ENCODE measurements at regions not wholly inside any gene's neighbourhood (a gene's known extent, or its start where the extent isn't known, plus 50 kb on each side); places are given as distances from the start of the nearest gene placed in this dataset.
"Not testable (repeated sequence)": the region's sequence is repeated elsewhere in the genome, so short reads cannot be mapped to it uniquely, and the experiment has no call there.

DNA sequence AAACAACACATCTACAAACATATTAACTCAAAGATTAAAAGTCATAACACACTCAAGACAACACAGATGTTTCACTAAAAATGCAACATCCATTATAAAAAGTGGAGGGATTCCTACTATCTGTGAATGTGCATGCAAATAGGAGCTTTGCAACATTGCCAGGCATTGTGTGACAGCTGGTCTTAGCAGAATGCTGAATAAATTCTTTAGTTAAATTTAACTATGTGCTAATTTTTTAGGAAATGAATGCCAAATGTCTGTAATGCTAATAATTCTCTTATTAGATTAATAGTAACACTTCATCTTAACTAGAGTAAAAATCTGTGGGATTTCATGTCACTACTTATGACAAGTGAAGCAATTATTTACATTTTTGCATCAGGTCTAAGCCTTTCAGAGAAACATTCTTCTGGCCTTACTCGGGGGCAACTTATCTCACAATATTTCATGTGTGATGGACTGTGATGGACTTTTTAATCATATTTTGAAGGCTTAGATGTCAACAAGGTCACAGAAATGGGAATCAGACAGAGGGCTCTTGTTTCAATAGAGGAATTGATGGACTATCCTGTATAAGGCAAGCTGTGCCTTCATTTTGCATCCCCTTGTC, 524.6 kb upstream of the KCND2 start:
- DNase-seq, result no peak

DNA sequence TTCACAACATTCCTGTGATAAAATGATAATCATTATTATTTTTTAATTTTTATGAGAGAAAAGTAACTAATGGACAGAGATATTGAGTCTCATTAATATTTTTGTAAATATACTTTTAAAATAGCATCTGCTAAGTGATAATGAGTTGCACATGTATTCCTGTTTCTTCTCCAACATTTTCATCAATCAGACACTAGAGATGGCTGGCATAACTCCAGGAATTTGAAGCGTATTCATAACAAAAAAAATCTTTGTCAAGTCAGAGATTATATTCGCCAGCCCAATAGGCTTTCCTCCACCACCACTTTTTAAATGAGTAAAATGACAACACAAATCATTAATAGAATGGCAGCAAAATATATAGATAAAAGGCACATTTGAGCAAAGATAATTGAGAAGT, 524.0 kb upstream of the KCND2 start:
- no peak for DNase-seq

DNA sequence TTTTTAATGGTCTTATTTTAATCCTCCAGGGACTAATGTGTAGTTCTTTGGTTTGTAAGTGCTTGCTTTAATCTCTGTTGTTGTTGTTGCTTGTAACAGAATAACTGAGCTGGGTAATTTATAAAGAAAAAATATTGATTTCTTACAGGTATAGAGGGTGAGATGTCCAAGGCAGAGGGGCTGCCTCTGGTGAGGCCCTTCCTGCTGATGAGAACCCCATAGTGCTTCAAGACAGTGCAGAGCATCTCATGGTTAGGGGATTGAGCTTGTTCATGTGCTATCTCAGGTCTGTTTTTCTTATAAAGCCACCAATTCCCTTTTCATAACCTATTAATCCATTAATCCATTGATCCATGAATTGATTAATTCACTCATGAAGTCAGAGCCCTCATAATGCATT, 516.3 kb upstream of the KCND2 start:
- no peak for DNase-seq

DNA sequence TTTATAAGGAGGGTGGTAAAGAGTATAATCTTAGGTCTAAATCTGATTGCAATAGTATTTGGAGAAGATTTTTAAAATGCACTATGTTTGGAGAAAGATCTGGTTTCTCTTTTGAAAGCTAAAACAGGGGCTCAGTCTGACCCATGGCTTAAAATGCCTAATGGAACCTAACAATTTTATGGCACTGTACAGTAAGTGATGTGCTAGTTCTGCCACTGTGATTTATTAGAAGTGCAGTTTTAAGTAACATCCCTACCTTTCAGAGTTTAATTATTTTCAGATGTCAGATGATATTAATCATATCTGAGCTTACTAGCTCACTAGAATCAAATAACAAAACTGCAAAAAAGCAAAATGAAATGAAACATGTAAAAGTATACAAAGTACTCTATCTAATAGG, 514.7 kb upstream of the KCND2 start:
- DNase-seq, result no peak

DNA sequence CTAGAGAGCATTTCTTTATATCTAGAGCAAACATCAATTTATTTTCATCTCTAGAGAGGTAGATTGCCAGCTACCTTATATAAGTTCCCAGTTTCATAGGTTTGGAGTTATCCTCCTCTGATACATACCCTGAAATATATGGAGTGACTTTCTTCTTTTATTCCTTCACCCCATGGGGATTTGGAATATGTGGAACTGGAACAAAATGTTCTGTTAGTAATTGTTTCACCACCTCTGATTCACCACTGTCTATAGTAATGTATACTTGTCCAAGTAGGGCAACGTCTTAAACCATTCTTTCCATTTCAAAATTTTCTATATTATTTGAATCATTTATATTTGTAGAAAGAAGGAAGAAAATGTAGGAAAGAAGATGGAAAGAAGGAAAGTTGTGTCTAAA, 511.2 kb upstream of the KCND2 start:
- DNase-seq, result no peak

DNA sequence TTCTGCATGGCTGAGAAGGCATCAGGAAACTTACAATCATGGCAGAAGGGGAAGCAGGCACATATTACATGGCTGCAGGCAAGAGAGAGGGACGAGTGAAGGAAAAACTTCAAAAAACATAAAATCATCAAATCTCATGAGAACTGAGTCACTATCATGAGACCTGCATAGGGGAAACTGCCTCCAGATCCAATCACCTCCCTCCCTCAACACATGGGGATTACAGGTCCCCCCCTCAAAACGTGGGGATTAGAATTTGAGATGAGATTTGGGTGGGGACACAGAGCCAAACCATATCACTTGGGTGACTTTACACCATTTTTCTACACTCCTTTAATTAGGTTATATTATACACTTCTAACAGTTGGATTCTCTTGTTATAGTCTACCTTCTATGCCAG, 490.7 kb upstream of the KCND2 start:
- no peak for DNase-seq

DNA sequence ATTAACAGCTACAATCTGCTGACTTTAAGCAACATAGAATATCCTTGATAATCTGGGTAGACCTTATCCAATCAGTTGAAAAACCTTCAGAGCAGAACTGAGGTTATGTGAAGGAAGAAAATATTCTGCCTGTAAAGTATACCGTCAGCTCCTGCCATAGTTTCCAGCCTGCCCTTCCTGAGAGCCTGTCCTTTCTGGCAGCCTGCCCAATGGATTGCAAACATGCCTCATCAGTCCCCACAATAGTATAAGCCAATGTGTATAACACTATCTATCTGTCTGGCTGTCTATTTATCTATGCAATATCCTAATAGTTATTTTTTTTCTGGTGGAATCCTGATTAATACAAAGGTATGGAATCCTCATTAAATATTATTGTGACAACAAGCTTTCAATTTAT, 489.2 kb upstream of the KCND2 start:
- no peak for DNase-seq

DNA sequence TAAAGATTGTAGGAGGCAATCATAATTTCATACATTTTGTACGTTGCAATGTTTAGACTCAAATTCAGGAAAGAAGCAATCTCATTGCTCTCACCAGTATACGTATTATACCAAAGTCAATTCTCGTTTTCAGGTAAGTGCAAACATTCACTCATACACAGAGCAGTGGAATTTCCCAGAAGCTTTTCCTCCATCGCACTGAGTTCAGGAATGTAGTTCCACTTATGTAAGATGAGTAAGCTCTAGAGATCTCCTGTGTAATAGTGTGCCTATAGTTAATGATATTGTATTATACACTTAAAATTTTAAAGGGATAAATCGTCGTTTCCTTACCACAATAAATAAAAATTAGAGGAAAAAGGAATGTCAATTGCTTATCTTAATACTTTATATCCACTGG, 470.8 kb upstream of the KCND2 start:
- DNase-seq, result no peak

DNA sequence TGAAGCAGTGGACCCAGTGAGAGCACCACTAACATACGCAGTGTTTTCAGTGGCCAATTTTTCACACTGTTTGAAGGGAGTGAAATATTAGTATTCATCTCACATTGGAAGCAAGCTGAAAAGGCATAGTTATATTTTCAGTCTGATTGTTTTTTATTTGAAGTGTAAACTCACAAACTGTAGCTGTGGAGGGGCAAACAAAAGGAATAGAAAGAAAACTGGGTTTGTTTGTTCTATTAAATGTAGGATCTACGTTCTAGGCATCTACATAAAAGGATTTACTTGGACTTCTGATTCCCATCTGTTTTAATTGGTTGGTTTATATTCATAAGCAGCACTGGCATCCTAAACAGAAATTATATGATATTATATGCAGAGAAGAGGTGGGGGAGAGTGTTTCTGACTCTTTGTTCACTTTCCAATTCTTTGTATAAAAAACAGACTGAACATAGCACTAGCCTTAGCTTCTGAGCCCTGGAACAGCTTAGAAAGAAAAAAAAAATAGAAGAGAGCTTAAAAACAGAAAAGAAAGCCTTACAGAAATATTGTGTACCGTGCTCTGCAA, 447.8 kb upstream of the KCND2 start:
- DNase-seq, result no peak

DNA sequence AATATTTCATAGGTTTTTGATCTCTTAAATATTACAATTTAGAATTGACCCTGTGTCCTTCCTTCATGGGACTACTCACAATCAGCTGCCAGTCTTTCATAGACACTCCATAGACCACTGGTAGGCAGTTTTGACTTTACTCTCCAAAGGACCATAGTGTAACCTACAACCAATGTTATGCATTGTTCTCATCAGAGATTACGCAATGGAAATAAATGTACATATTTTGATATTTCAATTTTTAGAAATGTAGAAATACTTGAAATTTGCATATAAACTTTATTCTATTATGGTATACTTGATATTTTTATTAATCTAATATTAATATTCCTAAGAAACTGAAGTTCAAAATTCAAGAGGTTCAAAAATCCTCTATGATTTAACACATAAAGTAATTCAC, 446.4 kb upstream of the KCND2 start:
- DNase-seq, result no peak

DNA sequence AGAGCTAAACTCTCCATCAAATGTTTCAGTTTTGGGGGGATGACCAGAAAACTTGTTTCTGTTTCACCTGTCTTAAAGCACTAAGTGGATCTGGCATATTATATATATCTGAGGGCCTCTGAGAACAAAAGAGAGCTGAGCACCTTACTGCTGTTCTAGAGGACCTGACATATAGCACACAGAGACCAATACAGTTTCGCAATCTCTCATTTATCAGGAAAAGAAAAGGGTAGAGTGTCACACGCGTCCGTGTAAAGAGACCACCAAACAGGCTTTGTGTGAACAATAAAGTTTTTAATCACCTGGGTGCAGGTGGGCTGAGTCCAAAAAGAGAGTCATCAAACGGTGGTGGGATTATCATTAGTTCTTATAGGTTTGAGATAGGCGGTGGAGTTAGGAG, 434.5 kb upstream of the KCND2 start:
- no peak for DNase-seq

DNA sequence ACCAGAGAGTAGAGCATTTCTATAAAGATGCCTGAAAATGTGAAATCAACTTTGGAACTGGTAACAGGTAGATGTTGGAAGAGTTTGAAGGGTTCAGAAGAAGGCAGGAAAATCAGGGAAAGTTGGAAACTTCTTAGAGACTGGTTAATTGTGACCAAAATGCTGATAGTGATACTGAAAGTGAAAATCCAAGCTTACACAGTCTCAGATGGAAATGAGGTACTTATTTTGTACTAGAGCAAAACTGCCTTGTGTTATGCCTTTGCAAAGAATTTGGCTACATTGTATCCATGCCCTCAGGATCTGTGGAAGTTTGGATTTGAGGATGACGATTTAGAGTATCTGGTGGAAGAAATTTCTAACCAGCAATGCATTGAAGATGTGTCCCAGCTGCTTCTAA, 430.6 kb upstream of the KCND2 start:
- no peak for DNase-seq

DNA sequence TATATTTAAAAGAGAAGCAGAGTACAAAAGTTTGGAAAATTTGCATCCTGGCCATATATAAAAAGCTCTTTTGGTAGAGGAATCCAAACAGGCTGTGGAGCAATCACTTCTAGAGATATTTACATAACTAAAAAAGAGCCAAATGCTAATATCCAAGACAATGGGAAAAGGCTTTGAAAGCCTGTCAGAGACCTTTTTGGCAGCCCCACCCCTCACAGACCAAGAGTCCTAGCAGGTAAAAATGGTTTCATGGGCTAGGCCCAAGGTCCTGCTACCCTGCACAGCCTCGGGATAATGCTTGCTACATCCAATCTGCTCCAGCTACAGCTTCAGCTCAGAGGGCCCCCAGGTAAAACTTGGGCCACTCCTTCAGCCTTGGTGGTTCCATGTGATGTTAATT, 430.2 kb upstream of the KCND2 start:
- no peak for DNase-seq

DNA sequence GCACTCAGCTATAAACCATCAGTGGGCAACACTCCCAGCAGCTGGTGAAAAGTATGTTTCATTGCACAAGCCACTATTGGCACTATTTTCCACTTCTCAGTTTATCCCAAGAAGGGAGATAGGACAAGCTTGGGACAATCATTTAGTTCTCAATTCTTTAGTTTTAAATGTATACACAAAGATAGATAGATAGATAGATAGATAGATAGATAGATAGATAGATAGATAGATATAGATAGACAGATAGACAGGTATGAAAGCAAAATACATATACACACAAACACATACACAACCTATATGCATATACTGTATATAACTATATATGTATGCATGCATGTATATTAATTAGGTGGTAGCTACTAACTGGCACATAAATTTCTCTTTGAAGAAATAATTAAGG, 411.6 kb upstream of the KCND2 start:
- no peak for DNase-seq

DNA sequence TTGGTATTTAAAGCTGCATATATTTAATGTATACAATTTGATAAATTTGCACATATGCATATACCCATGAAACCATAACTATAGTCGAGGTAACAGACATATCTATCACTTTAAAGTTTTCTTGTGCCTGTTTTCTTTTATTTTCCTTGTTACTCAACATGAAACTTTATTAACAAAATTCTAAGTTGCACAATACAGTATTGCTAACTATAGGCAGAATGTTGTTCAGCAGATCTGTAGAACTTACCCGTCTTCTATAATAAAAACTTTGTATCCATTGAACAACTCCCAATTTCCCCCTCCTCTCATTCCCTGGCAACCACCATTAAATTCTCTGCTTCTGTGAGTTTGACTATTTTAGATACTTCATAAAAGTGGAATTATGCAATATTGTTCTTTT, 404.6 kb upstream of the KCND2 start:
- no peak for DNase-seq

DNA sequence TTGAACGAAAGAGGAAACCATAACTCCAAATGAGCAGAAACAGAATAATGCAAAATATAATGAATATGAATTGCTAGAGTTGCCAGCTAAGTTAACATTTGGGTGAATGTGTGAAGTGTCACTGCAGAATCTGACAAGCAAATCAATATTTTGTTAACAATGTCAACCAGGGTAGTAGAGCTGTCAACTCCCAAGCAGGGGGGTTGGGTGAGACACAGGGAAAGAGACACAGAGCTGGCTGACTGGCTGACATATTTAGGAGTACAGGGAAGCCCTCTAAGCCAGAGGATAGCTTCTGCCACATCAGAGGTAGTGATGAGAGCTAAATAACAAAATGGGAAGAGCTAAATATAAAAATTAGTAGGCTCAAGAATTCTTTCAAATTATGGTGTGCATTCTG, 393.1 kb upstream of the KCND2 start:
- DNase-seq, result peak; percentile 12

DNA sequence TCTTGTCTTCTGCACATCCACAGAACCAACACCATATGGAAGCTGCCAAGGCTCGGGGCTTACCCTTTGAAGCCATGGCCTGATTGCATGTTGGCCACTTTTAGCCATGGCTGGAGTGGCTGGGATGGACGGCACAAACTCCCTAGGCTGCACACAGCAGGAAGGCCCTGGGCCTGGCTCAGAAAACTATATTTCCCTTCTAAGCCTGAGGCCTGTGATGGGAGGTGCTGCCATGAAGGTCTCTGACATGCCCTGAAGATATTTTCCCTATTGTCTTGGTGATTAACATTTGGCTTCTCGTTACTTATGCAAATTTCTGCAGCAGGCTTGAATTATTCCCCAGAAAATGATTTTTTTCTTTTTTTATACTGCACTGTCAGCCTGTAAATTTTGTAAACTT, 387.0 kb upstream of the KCND2 start:
- no peak for DNase-seq

DNA sequence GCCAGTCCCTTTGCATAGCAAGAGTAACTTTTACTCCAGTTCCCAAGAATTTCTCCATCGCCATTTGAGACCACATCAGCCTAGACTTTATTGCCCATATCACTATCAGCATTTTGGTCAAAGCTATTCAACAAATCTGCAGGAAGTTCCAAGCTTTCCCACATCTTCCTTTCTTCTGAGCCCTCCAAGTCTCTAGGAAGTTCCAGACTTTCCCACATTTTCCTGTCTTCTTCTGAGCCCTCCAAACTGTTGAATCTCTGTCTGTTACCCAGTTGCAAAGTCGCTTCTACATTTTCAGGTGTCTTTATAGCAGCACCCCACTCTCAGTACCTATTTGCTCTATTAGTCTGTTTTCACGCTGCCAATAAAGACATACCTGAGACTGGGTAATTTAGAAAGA, 386.4 kb upstream of the KCND2 start:
- not testable (repeated sequence) for DNase-seq

DNA sequence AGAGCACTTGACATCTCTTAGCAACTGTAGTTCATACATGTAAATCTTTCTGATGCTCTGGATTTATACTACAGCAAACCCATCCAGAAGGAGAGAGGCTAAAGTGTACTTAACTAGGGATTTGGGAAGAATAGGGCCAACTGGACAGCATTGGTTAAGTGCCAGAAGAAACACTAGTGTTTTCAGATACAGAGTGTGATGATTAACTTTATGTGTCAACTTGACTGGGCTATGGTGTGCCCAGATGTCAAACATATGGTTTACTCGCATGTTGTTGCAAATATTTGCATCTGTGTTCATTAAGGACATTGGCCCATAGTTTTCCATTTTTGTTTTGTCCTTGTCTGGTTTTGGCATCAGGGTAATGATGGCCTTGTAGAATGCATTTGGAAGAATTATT, 384.7 kb upstream of the KCND2 start:
- DNase-seq, result no peak

DNA sequence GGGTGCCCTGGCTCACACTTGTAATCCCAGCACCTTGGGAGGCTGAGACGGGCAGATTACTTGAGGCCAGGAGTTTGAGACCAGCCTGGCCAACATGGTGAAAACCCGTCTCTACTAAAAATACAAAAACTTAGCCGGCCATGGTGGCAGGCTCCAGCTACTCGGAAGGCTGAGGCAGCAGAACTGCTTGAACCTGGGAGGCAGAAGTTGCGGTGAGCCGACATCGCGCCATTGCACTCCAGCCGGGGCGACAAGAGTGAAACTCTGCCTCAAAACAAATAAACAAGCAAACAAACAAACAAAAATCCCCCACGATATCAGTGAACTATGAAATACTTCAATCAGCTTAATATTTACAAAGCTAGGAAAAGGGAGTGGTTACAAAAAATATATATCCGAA, 382.3 kb upstream of the KCND2 start:
- DNase-seq, result no peak

DNA sequence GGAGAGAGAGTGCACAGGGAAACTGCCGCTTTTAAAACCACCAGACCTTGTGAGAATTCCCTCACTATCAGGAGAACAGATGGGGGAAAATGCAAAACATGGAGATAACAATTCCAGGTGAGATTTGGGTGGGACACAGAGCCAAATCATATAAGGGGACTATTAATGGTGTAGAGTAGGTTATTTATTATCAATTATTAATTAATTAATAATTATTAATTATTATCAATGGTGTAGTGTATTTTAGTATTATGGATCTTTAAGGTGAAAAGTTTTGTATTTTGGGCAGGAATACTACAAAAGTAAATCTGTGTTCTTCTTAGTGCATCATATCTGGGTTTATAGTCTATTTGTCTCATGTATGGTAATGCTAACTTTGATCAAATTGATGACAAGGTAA, 377.7 kb upstream of the KCND2 start:
- DNase-seq, result no peak

DNA sequence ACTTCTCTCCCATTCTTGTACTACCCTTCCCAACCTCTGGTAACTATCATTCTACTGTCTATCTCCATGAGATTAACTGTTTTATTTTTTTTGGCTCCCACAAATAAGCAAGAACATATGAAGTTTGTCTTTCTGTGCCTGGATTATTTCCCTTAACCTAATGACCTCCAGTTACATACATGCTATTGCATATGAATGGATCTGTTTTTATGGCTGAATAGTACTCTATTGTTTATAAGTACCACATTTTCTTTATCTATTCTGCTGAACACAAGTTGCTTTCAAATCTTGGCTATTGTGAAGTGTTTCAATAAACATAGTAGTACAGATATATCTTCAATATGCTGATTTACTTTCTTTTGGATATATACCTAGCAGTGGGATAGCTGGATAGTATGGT, 376.6 kb upstream of the KCND2 start:
- DNase-seq, result no peak

DNA sequence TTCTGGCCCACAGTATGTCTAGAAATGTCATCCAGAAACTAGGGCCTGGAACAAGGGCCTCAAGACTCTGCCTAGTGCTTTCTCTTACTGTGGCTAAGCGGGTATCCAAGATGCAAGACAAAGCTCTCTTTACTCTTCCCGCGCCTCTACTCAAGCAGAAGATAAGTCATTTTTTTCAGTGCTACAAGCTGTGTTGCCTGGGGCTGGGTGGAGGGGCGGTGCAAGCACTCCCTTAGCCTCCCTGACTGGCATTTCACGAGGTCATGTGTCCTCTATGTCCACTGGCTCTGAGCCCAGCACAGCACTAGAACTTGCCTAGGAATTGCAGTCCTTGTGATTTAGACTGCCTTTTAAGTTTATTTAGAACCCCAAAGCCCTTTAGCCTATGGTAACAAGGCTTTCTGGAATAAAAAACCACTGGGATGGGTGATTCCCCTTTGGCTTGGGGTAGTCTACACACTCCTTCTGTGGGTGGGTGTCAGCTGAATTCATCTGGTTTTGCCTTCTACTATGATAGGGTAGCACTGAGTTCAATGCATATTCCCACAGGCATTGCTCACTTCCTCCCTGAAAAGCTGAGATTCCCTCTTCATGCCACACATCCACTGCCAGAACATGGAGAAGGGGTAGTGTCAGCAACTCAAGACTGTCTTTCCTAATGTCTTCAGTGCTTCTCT, 371.8 kb upstream of the KCND2 start:
- no peak for DNase-seq

DNA sequence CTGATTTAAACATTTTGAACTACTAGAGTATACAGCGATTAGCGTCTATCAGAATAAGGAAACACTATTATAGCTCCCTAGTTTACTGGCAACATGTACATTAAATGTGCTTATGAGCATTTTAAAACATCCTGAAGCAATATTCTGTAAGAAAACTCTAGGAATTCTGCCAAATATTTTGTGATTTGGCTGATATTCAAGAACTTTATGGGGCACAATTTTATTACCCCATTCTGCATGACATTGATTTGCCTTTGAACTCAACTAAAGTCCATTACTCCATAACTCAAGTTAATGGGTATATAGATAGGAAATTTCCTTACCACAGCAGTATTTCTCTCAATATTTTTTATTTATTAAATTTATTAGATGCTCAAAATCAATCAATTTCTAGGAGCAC, 369.9 kb upstream of the KCND2 start:
- DNase-seq, result no peak

DNA sequence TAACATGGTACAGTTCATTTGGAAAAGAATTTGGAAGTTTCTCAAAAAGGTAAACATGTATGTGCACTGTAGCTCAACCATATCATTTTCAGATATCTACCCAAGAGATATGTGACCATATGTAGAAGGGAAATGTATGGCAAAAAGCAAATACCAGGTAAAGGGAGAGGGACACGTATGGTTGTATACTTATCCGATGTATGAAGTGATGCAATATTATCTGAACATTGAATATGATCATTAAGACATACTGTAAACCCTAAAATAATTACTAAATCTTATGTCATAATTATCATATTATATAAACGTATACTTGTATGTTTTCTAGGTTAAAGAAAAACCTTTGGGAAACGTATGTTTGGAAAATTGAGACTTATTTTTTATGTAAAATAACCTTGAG, 367.5 kb upstream of the KCND2 start:
- no peak for DNase-seq
